Heart left ventricle (tissue), 16 donors: ENCODE measurements at regions not wholly inside any gene's neighbourhood (a gene's known extent, or its start where the extent isn't known, plus 50 kb on each side); places are given as distances from the start of the nearest gene placed in this dataset.

Experiments
- ATAC-seq, 4 donors: fragments of 200-7000 bp; cut with Tn5 transposase; one replicate each; pipeline ENCODE4 v1.9.1; 2020 to 2022; ENCODE audit warnings: moderate library complexity in 4 of 4, mild to moderate bottlenecking in 3 of 4, moderate number of reproducible peaks in 1 of 4
- DNase-seq, 5 donors: peaks; one replicate each; pipeline ENCODE4 v3.0.0-alpha.2; 2020
- H3K27ac ChIP-seq, 12 donors: fragments of 200-600 bp; sonication (generic) in 4 of 12; one replicate each; pipeline versions ENCODE4 v1.5.0 to v1.8.0; 2016 to 2022; ENCODE audit warnings: mild to moderate bottlenecking in 2 of 12
- H3K27me3 ChIP-seq, 9 donors: fragments of 200-600 bp; sonication (generic) in 2 of 9; one replicate each; pipeline versions ENCODE4 v1.5.1 to v1.8.0; 2016 to 2022; ENCODE audit warnings: mild to moderate bottlenecking in 3 of 9
- H3K36me3 ChIP-seq, 9 donors: fragments of 200-600 bp; sonication (generic) in 2 of 9; one replicate each; pipeline versions ENCODE4 v1.5.0 to v1.8.0; 2018 to 2022; ENCODE audit warnings: mild to moderate bottlenecking in 2 of 9
- H3K4me1 ChIP-seq, 12 donors: fragments of 200-600 bp; sonication (generic) in 4 of 12; one replicate each; pipeline versions ENCODE4 v1.5.0 to v1.8.0; 2016 to 2022; ENCODE audit warnings: mild to moderate bottlenecking in 3 of 12
- H3K4me3 ChIP-seq, 12 donors: fragments of 200-600 bp; sonication (generic) in 4 of 12; one replicate each; pipeline versions ENCODE4 v1.5.0 to v1.8.0; 2017 to 2022; ENCODE audit warnings: mild to moderate bottlenecking in 9 of 12, moderate library complexity in 4 of 12
- H3K9me3 ChIP-seq, 12 donors: fragments of 200-600 bp; sonication (generic) in 4 of 12; one replicate each; pipeline versions ENCODE4 v1.5.0 to v1.8.0; 2016 to 2022; ENCODE audit warnings: mild to moderate bottlenecking in 1 of 12
- POLR2A ChIP-seq, 2 donors: fragments of 450-650 bp; IDR thresholded peaks; one replicate each; pipeline ENCODE4 v1.6.1; 2017; ENCODE audit warnings: antibody characterized with exemption in 2 of 2, mild to moderate bottlenecking in 2 of 2, moderate library complexity in 2 of 2
- WGBS, 4 donors: extraction: QIAGEN DNeasy Blood & Tissue Kit in 2 of 4; methylation state at CpG; one replicate each; pipeline versions ENCODE4 v1.1.5 to v1.1.7; 2013 to 2018; 5-methylcytosine and 5-hydroxymethylcytosine counted together
- intact Hi-C, 10 donors: fragments of 100-400 bp; cut with DNase I; formaldehyde crosslinking; loops; one replicate each; pipeline versions ENCODE4 v1.11.1 to v1.14.2; 2022
- TF ChIP-seq, protein P1 (sequence below), 12 donors: fragments of 200-600 bp; sonication (generic) in 4 of 12; IDR thresholded peaks; one replicate each; pipeline versions ENCODE4 v1.5.0 to v1.8.0; 2018 to 2022; ENCODE audit warnings: antibody characterized with exemption in 12 of 12, mild to moderate bottlenecking in 5 of 12
- donor health status: ischemic (EF 13 %, LVEDD 7.1; RV severe dilation, severe dysfunction).
- donor health status: healthy with polysubstance abuse.
- donor health status: DM: no; HTN: yes; CAD: no.
- donor health status: DM: no; HTN: no; CAD: no.
- donor health status: ischemic (EF 25% LVEDD 6.9; RV normal size, moderate dysfunction).
- donor health status: ischemic (EF 25% LVEDD 5.7; RV mildly dilated, moderate dysfunction).
- donor health status: healthy.
- donor health status: DM: yes; HTN: yes; CAD: no.
- donor health status: ischemic (EF 35%, LVEDD 5.7; RV mildly dilated, moderate dysfunction).
- donor health status: nonischemic (EF 11% LVEDD 7.7; RV severe dilation, severe dysfunction).
- donor health status: DM: yes; HTN: yes; CAD: no.
- donor health status: PGD.
- donor health status: ischemic (EF 29% LVEDD 5.4; RV normal size, mild dysfunction).
- donor health status: nonischemic (EF 23%, LVEDD 6.1; RV moderate dilation, normal function).

DNA sequence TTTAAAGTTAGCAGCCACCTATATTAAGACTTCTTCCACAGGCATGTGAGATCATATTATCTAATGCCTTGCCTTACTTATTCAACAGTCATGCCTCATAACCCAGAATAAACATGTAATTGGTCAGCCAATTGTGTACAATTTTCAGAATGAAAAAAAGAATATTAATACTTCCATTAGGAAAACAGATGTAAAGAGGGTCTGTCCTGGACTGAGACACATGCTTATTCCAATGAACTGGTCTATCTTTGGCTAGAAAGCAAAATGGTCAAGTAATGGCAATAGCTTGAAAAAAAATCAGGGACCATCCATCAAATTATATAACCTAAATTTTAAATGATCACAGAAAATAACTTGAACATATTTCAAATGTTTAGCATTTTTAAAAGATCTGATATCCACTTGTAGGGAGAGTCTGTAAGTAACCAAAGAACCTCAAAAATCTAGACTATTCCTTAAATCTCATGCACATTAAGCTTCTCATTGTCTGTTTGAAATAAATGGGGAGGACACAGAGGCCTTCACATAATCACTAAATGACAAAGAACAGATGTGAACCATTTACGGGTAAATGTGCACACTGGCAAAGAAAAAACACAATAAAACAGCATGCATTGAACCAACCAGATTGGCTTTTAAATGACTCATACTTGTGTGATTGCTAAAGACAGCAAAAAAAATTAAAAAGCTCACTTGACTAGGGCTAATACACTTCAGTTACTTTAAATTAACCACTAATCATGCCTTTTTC lies 568.8 kb upstream of the PCDH15 start:
- Histone ChIP-seq H3K36me3 (no peaks in the 10 kb centered on the region), H3K9me3 (no peaks in the 10 kb centered on the region), H3K4me3 (no peak overlapping the region), H3K4me1 (peaks cover 0 to 7% (median 0%) of the 10 kb centered on the region in 12 donors), H3K27ac (no peak overlapping the region), H3K27me3 (no peaks in the 10 kb centered on the region)
- DNase-seq: no peak
- TF ChIP-seq POLR2A (IDR thresholded peaks at IDR 0.05): no peak
- TF ChIP-seq, protein P1, sequence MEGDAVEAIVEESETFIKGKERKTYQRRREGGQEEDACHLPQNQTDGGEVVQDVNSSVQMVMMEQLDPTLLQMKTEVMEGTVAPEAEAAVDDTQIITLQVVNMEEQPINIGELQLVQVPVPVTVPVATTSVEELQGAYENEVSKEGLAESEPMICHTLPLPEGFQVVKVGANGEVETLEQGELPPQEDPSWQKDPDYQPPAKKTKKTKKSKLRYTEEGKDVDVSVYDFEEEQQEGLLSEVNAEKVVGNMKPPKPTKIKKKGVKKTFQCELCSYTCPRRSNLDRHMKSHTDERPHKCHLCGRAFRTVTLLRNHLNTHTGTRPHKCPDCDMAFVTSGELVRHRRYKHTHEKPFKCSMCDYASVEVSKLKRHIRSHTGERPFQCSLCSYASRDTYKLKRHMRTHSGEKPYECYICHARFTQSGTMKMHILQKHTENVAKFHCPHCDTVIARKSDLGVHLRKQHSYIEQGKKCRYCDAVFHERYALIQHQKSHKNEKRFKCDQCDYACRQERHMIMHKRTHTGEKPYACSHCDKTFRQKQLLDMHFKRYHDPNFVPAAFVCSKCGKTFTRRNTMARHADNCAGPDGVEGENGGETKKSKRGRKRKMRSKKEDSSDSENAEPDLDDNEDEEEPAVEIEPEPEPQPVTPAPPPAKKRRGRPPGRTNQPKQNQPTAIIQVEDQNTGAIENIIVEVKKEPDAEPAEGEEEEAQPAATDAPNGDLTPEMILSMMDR (IDR thresholded peaks at IDR 0.05): no peak
- WGBS, 4 donors: 63 to 77% (median 72%) methylated on average over 1 of the region's 1 CpG
- intact Hi-C loops: no loop called here
- no peak for ATAC-seq

DNA sequence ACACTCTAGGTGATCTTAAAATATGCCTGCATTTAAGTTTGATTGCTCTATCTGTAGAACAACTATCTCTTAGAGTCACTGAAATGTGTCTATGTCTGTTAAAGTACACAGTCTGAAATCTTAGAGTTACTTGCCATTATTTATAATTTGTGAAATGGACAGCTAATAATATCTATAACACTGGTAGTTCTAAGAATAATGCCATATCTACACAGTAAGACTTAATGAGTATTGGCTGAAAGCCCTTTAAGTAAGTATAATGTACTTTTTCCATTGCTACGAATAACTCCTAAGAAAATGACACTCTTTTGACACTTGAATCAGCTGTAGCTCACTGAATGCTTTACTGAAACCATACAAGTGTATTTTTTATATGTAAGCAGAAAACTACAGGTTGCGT lies 567.4 kb upstream of the PCDH15 start:
- no peak for ATAC-seq

DNA sequence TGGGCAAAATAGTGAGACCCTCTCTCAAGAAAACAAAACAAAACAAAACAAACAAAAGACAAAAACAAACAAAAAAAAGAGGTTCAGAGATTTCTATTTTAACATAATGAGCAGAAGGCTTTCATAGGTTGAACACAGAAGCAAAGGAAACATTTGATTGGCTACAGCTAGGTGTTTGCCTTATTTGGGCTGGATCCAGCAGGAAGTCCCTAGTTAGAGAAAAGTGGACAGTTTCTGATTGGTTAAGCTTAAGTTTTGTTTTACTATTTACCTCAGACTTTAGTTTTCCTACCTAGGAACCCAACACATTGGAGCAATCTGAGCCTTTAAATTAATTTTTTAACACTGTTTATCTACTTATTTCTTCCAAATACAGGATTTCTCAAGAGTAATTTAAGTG lies 566.5 kb upstream of the PCDH15 start:
- intact Hi-C loops: no loop called here
- H3K9me3 ChIP-seq: no peaks in the 10 kb centered on the region
- ATAC-seq: no peak
- H3K27ac ChIP-seq: no peak overlapping the region
- H3K4me3 ChIP-seq: no peak overlapping the region
- DNase-seq: no peak
- TF ChIP-seq, protein P1 (IDR thresholded peaks at IDR 0.05): no peak
- TF ChIP-seq POLR2A (IDR thresholded peaks at IDR 0.05): no peak
- no peaks in the 10 kb centered on the region for H3K27me3 ChIP-seq
- no peaks in the 10 kb centered on the region for H3K36me3 ChIP-seq
- no peaks in the 10 kb centered on the region for H3K4me1 ChIP-seq

More for the DNA sequence above, 567.4 kb upstream of the PCDH15 start:
- Histone ChIP-seq H3K36me3 (no peaks in the 10 kb centered on the region), H3K27ac (no peak overlapping the region), H3K4me1 (no peaks in the 10 kb centered on the region), H3K27me3 (no peaks in the 10 kb centered on the region), H3K9me3 (no peaks in the 10 kb centered on the region), H3K4me3 (no peak overlapping the region)
- DNase-seq: no peak
- 72 to 81% (median 79%) methylated on average over 2 of the region's 2 CpGs for WGBS, 4 donors
- TF ChIP-seq, protein P1 (IDR thresholded peaks at IDR 0.05): no peak
- TF ChIP-seq POLR2A (IDR thresholded peaks at IDR 0.05): no peak
- intact Hi-C loops: no loop called here

DNA sequence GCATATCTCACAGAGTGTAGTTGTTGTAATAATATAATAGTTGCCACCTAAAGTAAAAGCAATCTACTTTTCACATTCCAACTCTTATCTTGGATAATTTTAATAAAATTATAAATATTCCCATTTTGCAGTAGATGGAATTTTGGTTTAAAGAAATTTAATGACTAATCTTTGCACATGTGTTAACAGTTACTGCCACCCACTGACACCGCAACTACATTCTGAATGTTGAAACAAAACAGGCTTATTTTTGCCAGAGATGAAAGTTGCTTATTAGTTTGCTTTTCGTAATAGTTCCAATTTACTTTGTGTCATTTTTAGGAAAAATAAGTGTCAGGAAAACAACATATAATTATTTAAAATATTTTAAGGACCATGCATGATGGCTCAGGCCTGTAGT lies 557.5 kb upstream of the PCDH15 start:
- Histone ChIP-seq H3K4me3 (no peak overlapping the region), H3K36me3 (no peaks in the 10 kb centered on the region), H3K4me1 (no peaks in the 10 kb centered on the region), H3K27ac (no peak overlapping the region), H3K9me3 (no peaks in the 10 kb centered on the region), H3K27me3 (no peaks in the 10 kb centered on the region)
- DNase-seq: no peak
- ATAC-seq: no peak
- TF ChIP-seq, protein P1 (IDR thresholded peaks at IDR 0.05): no peak
- no peak for TF ChIP-seq POLR2A (IDR thresholded peaks at IDR 0.05)
- intact Hi-C loops: no loop called here
- 92 to 95% (median 93%) methylated on average over 2 of the region's 2 CpGs for WGBS, 4 donors
